ENCODE measurements at regions not wholly inside any gene's neighbourhood (a gene's known extent, or its start where the extent isn't known, plus 50 kb on each side); places are given as distances from the start of the nearest gene placed in this dataset.

GRCh38 chr11:32183512-32183911 lies 92.6 kb downstream of the RCN1 start:
- TF ChIP-seq CTCF (IDR thresholded peaks at IDR 0.05; ENCODE audit: insufficient read depth, low read length): no peak
- no peak for TF ChIP-seq REST (IDR thresholded peaks at IDR 0.05; ENCODE audit: insufficient replicate concordance, low read depth)
- no peak for TF ChIP-seq SPI1 (IDR thresholded peaks at IDR 0.05; ENCODE audit: borderline replicate concordance, low read depth)
- no peak for TF ChIP-seq POLR2AphosphoS5 (IDR thresholded peaks at IDR 0.05; ENCODE audit: low read depth)
- TF ChIP-seq GABPA (IDR thresholded peaks at IDR 0.05; ENCODE audit: low read depth): no peak
- no peak for DNase-seq (ENCODE audit: low read depth in 1 of 2, low spot score in 1 of 2)
- Histone ChIP-seq H3K27me3 (ENCODE audit: insufficient read depth, poor library complexity, severe bottlenecking) (peaks cover 6% of the 10 kb centered on the region), H3K4me3 (replicated peaks; ENCODE audit: insufficient read depth, low read length) (no peak overlapping the region), H3K27ac (replicated peaks) (no peak overlapping the region)

- DNase-seq (ENCODE audit: low read depth in 1 of 2, low spot score in 1 of 2): no peak
- TF ChIP-seq SPI1 (IDR thresholded peaks at IDR 0.05; ENCODE audit: borderline replicate concordance, low read depth): no peak
- TF ChIP-seq CTCF (IDR thresholded peaks at IDR 0.05; ENCODE audit: insufficient read depth, low read length): no peak
- TF ChIP-seq REST (IDR thresholded peaks at IDR 0.05; ENCODE audit: insufficient replicate concordance, low read depth): no peak
- TF ChIP-seq POLR2AphosphoS5 (IDR thresholded peaks at IDR 0.05; ENCODE audit: low read depth): no peak
- TF ChIP-seq GABPA (IDR thresholded peaks at IDR 0.05; ENCODE audit: low read depth): no peak
- no peak overlapping the region for H3K27ac ChIP-seq (replicated peaks)
- peaks cover 6% of the 10 kb centered on the region for H3K27me3 ChIP-seq (ENCODE audit: insufficient read depth, poor library complexity, severe bottlenecking)
- no peak overlapping the region for H3K4me3 ChIP-seq (replicated peaks; ENCODE audit: insufficient read depth, low read length)
Measured at GRCh38 chr11:32184041-32184722, 93.3 kb downstream of the RCN1 start.

- H3K27me3 ChIP-seq (ENCODE audit: insufficient read depth, poor library complexity, severe bottlenecking): peaks cover 6% of the 10 kb centered on the region
- no peak for DNase-seq (ENCODE audit: low read depth in 1 of 2, low spot score in 1 of 2)
- H3K4me3 ChIP-seq (replicated peaks; ENCODE audit: insufficient read depth, low read length): no peak overlapping the region
- TF ChIP-seq POLR2AphosphoS5 (IDR thresholded peaks at IDR 0.05; ENCODE audit: low read depth) (no peak), SPI1 (IDR thresholded peaks at IDR 0.05; ENCODE audit: borderline replicate concordance, low read depth) (no peak), CTCF (IDR thresholded peaks at IDR 0.05; ENCODE audit: insufficient read depth, low read length) (no peak), GABPA (IDR thresholded peaks at IDR 0.05; ENCODE audit: low read depth) (no peak), REST (IDR thresholded peaks at IDR 0.05; ENCODE audit: insufficient replicate concordance, low read depth) (no peak)
- H3K27ac ChIP-seq (replicated peaks): no peak overlapping the region
Measured at GRCh38 chr11:32184723-32185376, 94.0 kb downstream of the RCN1 start.
